BLaER1 (cell line): ENCODE measurements at regions not wholly inside any gene's neighbourhood (a gene's known extent, or its start where the extent isn't known, plus 50 kb on each side); places are given as distances from the start of the nearest gene placed in this dataset.

Experiments
- H3K27ac ChIP-seq: shearing (Covaris generic); formaldehyde crosslinking; 2 replicates; pipeline ENCODE4 v1.8.1; 2022
- H3K27me3 ChIP-seq: shearing (Covaris generic); formaldehyde crosslinking; 2 replicates; pipeline ENCODE4 v1.8.1; 2022
- H3K36me3 ChIP-seq: shearing (Covaris generic); formaldehyde crosslinking; 2 replicates; pipeline ENCODE4 v1.8.1; 2022
- H3K4me1 ChIP-seq: shearing (Covaris generic); formaldehyde crosslinking; 2 replicates; pipeline ENCODE4 v1.8.1; 2022
- H3K4me2 ChIP-seq: shearing (Covaris generic); formaldehyde crosslinking; 2 replicates; pipeline ENCODE4 v1.8.1; 2022
- H3K4me3 ChIP-seq: shearing (Covaris generic); formaldehyde crosslinking; 2 replicates; pipeline ENCODE4 v1.8.1; 2022
- H3K9ac ChIP-seq: shearing (Covaris generic); formaldehyde crosslinking; 2 replicates; pipeline ENCODE4 v1.8.1; 2022
- H3K9me3 ChIP-seq: shearing (Covaris generic); formaldehyde crosslinking; 2 replicates; pipeline ENCODE4 v1.8.1; 2022
- H4K20me1 ChIP-seq: shearing (Covaris generic); formaldehyde crosslinking; 2 replicates; pipeline ENCODE4 v1.8.1; 2022
- Cebpa-rat ChIP-seq: shearing (Covaris generic); IDR thresholded peaks from 2 replicates; pipeline ENCODE4 v1.8.1; 2022

DNA sequence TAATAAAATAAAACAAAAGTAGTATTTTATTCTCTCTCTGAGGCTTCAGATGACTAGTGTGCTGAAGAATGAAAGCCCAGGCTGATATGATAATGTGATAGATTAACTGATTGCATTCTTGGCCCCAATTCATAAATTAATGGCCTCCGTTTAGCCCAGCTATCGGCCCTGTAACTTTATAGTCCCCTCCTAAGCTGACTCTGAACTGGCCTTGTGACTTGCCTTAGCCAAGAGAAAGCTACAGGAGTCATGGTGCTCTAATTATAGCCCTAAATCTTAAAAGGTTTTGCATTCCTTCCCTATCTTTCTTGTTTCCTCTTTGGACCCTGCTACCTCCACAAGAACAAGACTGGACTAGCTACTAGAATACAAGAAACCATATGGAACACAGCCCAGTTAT is 123.2 kb upstream of the EPHA3 start:
- Histone ChIP-seq H3K9me3 (no peaks in the 10 kb centered on the region), H4K20me1 (no peaks in the 10 kb centered on the region), H3K4me2 (no peak overlapping the region), H3K27ac (no peak overlapping the region), H3K36me3 (no peaks in the 10 kb centered on the region), H3K9ac (no peak overlapping the region), H3K4me3 (no peak overlapping the region), H3K4me1 (no peaks in the 10 kb centered on the region), H3K27me3 (no peaks in the 10 kb centered on the region)
- no peak for TF ChIP-seq Cebpa-rat

DNA sequence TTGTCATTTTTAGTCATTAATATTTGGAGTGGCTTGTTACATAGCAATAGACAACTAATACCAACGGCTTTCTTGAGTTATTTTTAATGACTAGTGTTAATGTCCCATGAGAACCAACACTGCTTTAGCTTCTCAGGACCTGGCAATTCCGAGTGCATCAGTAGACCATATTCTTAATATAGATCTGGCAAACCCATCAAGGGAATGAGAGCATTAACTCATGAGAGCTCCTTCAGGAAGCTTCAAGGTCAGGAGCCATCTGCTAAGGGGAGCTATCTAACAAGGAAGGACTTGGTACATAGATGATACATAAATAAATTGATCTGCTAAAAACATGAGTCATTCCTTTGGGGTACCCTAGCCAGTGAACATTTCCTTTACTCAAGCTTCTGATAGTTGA is 122.6 kb upstream of the EPHA3 start:
- Histone ChIP-seq H4K20me1 (no peaks in the 10 kb centered on the region), H3K4me2 (no peak overlapping the region), H3K36me3 (no peaks in the 10 kb centered on the region), H3K9me3 (no peaks in the 10 kb centered on the region), H3K9ac (no peak overlapping the region), H3K4me3 (no peak overlapping the region), H3K27me3 (no peaks in the 10 kb centered on the region), H3K27ac (no peak overlapping the region), H3K4me1 (no peaks in the 10 kb centered on the region)
- TF ChIP-seq Cebpa-rat = no peak

DNA sequence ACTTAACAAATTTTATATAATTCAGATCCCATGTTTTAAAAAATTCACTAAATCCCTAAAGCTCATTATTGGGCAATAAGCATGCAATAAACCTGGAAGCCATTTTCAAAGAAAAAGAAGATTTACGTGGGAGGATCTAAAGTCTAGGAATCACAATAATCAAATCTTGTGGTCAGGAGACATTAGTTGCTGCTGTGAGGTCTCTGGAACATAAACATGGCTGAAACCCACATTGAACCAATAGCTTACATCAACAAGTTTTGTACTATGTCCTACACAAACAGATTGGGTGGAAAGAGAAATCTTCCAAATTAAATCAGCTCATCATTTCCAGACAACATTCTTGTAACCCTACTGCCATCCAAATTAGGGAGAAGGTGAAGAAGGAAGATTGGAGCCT is 121.9 kb upstream of the EPHA3 start:
- TF ChIP-seq Cebpa-rat = no peak
- no peaks in the 10 kb centered on the region for H3K4me1 ChIP-seq
- H3K4me3 ChIP-seq = no peak overlapping the region
- no peaks in the 10 kb centered on the region for H3K9me3 ChIP-seq
- no peaks in the 10 kb centered on the region for H4K20me1 ChIP-seq
- no peak overlapping the region for H3K4me2 ChIP-seq
- H3K27me3 ChIP-seq = no peaks in the 10 kb centered on the region
- H3K9ac ChIP-seq = no peak overlapping the region
- H3K36me3 ChIP-seq = no peaks in the 10 kb centered on the region
- no peak overlapping the region for H3K27ac ChIP-seq

- H3K4me3 ChIP-seq = no peak overlapping the region
- no peak overlapping the region for H3K27ac ChIP-seq
- H3K4me1 ChIP-seq = no peaks in the 10 kb centered on the region
- H4K20me1 ChIP-seq = no peaks in the 10 kb centered on the region
- H3K9me3 ChIP-seq = no peaks in the 10 kb centered on the region
- H3K27me3 ChIP-seq = no peaks in the 10 kb centered on the region
- no peak for TF ChIP-seq Cebpa-rat
- H3K9ac ChIP-seq = no peak overlapping the region
- H3K4me2 ChIP-seq = no peak overlapping the region
- H3K36me3 ChIP-seq = no peaks in the 10 kb centered on the region
These were observed 120.6 kb upstream of the EPHA3 start for GRCh38 chr3:88986834-88987233.

DNA sequence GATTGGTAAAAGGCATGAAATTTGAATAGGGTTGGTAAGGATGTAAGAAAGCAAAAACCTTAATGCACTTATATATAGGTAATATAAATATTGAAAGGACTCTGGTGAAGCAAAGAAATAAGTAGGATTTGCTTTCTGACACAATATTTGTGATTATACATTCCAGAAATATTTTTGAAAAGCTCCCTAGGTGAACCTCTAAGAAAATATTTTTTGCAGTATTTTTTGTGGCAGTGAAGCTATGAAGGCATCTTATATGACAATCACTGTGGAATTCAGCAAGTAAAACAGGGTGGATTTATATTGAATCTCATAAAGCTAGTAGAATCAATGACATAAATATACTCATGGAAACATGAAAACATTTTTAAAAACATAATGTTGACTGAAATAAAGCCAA is 119.6 kb upstream of the EPHA3 start:
- Histone ChIP-seq H4K20me1 (no peaks in the 10 kb centered on the region), H3K4me2 (no peak overlapping the region), H3K27me3 (no peaks in the 10 kb centered on the region), H3K4me3 (no peak overlapping the region), H3K27ac (no peak overlapping the region), H3K9me3 (no peaks in the 10 kb centered on the region), H3K4me1 (no peaks in the 10 kb centered on the region), H3K9ac (no peak overlapping the region), H3K36me3 (no peaks in the 10 kb centered on the region)
- no peak for TF ChIP-seq Cebpa-rat

DNA sequence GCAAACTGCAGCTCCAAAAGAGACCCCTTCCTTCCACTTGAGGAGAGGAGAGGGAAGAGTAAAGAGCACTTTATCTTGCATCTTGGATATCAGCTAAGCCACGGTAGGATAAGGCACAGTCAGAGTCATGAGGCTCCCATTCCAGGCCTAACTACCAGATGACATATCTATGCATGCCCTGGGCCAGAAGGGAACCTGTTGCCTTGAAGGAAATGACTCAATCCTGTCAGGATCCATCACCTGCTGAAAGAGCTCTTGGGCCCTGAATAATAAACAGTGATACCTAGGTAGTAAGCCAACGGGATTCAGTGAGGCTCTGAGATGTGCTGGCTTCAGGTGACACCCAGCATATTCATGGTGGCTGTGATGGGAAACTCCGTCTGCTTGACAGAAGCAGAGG is 118.5 kb upstream of the EPHA3 start:
- no peak overlapping the region for H3K27ac ChIP-seq
- no peak overlapping the region for H3K4me2 ChIP-seq
- no peaks in the 10 kb centered on the region for H3K27me3 ChIP-seq
- H3K9me3 ChIP-seq = no peaks in the 10 kb centered on the region
- no peak for TF ChIP-seq Cebpa-rat
- no peaks in the 10 kb centered on the region for H3K4me1 ChIP-seq
- no peak overlapping the region for H3K4me3 ChIP-seq
- no peaks in the 10 kb centered on the region for H4K20me1 ChIP-seq
- no peak overlapping the region for H3K9ac ChIP-seq
- H3K36me3 ChIP-seq = no peaks in the 10 kb centered on the region

DNA sequence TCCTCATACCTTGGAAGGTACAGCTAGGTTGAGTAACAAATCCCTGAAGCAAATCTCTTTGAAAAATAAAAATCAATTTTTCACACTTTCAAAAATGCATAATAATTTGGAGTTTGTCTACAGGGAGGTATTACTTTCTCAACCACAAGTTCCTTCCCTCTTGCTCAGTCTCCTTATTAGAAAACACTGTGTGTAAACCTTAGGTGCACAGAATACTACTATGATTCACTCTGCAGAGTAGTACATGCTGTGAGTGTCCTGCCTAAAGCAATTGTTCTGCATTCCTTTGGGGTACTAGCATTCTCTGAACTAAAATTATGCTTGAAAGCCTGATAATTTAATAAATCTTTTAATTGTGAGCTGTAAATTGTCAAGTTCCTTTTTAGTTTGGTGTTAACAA is 115.9 kb upstream of the EPHA3 start:
- H3K27me3 ChIP-seq = no peaks in the 10 kb centered on the region
- no peak overlapping the region for H3K4me2 ChIP-seq
- H3K4me3 ChIP-seq = no peak overlapping the region
- no peaks in the 10 kb centered on the region for H3K9me3 ChIP-seq
- H3K9ac ChIP-seq = no peak overlapping the region
- no peaks in the 10 kb centered on the region for H4K20me1 ChIP-seq
- no peak overlapping the region for H3K27ac ChIP-seq
- H3K4me1 ChIP-seq = no peaks in the 10 kb centered on the region
- TF ChIP-seq Cebpa-rat = no peak
- H3K36me3 ChIP-seq = no peaks in the 10 kb centered on the region

DNA sequence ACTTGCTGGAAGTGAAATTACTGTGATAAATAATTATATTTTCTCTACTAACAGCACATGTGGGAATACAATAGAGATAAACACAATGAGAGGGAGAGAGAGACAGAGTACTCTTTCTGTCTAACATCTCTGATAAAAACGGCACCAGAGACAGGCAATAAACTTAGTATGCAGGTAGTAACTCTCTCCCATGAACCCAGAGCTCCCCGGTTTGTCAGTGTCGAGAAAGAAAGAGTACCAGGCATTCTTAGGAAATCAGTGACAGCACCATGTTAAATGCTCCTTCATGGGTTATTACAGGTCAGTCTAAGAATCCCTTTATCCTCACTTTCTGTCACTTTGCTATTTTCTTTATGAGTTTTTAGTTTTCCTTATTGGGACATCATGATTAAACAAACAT is 110.7 kb upstream of the EPHA3 start:
- Histone ChIP-seq H3K36me3 (no peaks in the 10 kb centered on the region), H3K4me1 (no peaks in the 10 kb centered on the region), H3K4me3 (no peak overlapping the region), H3K27me3 (no peaks in the 10 kb centered on the region), H3K27ac (no peak overlapping the region), H4K20me1 (no peaks in the 10 kb centered on the region), H3K9me3 (no peaks in the 10 kb centered on the region), H3K4me2 (no peak overlapping the region), H3K9ac (no peak overlapping the region)
- no peak for TF ChIP-seq Cebpa-rat

DNA sequence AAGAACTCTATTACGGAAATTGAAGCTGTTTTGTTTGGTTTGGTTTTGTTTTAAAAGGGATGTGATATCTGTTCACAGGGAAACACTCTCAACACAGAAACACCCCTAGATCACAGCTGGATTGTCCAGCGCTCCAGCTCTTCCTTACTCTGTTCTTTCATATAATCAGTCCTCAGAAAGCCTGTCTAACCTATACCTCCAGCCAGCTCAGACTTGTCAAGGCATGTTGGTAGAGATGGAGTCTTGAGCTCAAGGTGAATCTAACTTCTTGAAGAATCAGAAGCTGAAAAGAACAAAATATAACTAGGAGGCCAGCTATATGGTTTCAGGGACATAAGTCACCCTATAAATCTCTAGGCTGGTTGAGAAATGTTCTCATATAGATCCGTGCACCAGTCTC is 110.2 kb upstream of the EPHA3 start:
- TF ChIP-seq Cebpa-rat = no peak
- H3K36me3 ChIP-seq = no peaks in the 10 kb centered on the region
- no peaks in the 10 kb centered on the region for H3K4me1 ChIP-seq
- no peak overlapping the region for H3K4me3 ChIP-seq
- H3K27ac ChIP-seq = no peak overlapping the region
- no peaks in the 10 kb centered on the region for H3K9me3 ChIP-seq
- H4K20me1 ChIP-seq = no peaks in the 10 kb centered on the region
- no peak overlapping the region for H3K4me2 ChIP-seq
- H3K9ac ChIP-seq = no peak overlapping the region
- no peaks in the 10 kb centered on the region for H3K27me3 ChIP-seq

- no peak overlapping the region for H3K4me2 ChIP-seq
- TF ChIP-seq Cebpa-rat = no peak
These were observed 106.5 kb upstream of the EPHA3 start for GRCh38 chr3:89000886-89001285.

DNA sequence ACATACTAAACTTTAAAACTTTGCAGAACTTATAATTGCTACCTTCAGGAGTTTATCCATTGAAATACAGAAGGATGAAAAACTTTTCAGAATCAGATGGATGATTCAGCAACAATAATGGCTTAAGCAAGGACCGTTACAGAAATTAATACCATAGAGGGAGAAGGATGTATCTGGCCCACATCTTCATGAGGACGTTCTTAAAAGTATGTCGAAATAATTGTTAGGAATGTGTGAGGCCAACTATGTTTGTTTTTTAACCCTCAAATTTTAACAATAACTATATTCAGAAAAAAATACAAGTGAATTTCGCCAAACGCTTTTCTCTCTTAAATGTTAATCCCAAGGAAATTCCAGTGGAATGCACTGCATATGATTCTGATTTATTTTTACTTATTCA is 105.2 kb upstream of the EPHA3 start:
- TF ChIP-seq Cebpa-rat = no peak
- no peaks in the 10 kb centered on the region for H3K27me3 ChIP-seq
- no peaks in the 10 kb centered on the region for H3K9me3 ChIP-seq
- H3K9ac ChIP-seq = no peak overlapping the region
- H3K4me2 ChIP-seq = no peak overlapping the region
- no peaks in the 10 kb centered on the region for H3K36me3 ChIP-seq
- no peaks in the 10 kb centered on the region for H3K4me1 ChIP-seq
- no peak overlapping the region for H3K4me3 ChIP-seq
- no peaks in the 10 kb centered on the region for H4K20me1 ChIP-seq
- H3K27ac ChIP-seq = no peak overlapping the region

More at GRCh38 chr3:89000886-89001285, 106.5 kb upstream of the EPHA3 start:
- H3K9me3 ChIP-seq = no peaks in the 10 kb centered on the region
- no peaks in the 10 kb centered on the region for H4K20me1 ChIP-seq
- no peak overlapping the region for H3K9ac ChIP-seq
- H3K27ac ChIP-seq = no peak overlapping the region
- no peaks in the 10 kb centered on the region for H3K4me1 ChIP-seq
- H3K27me3 ChIP-seq = no peaks in the 10 kb centered on the region
- H3K4me3 ChIP-seq = no peak overlapping the region
- no peaks in the 10 kb centered on the region for H3K36me3 ChIP-seq
